Left lung (tissue), 4 donors: ENCODE measurements at regions not wholly inside any gene's neighbourhood (a gene's known extent, or its start where the extent isn't known, plus 50 kb on each side); places are given as distances from the start of the nearest gene placed in this dataset.

Experiments
- ATAC-seq: fragments of 200-7000 bp; cut with Tn5 transposase; one replicate; pipeline ENCODE4 v1.9.1; 2020; ENCODE audit warnings: moderate library complexity
- DNase-seq, 4 donors: peaks; one replicate each; pipeline ENCODE4 v3.0.0-alpha.2; 2013 to 2020
- H3K27ac ChIP-seq, 2 donors: fragments of 200-600 bp; sonication (generic) in 1 of 2; one replicate each; pipeline versions ENCODE4 v1.5.0 to v1.8.0; 2020 to 2021
- H3K27me3 ChIP-seq, 2 donors: fragments of 200-600 bp; sonication (generic) in 1 of 2; one replicate each; pipeline versions ENCODE4 v1.5.0 to v1.8.0; 2020 to 2021
- H3K36me3 ChIP-seq, 2 donors: fragments of 200-600 bp; sonication (generic) in 1 of 2; one replicate each; pipeline versions ENCODE4 v1.5.0 to v1.8.0; 2020 to 2021
- H3K4me1 ChIP-seq, 2 donors: fragments of 200-600 bp; one replicate each; pipeline ENCODE4 v1.8.0; 2021
- H3K4me3 ChIP-seq, 2 donors: fragments of 200-600 bp; sonication (generic) in 1 of 2; one replicate each; pipeline versions ENCODE4 v1.5.0 to v1.8.0; 2020 to 2021; ENCODE audit warnings: mild to moderate bottlenecking in 1 of 2
- H3K9me3 ChIP-seq, 2 donors: fragments of 200-600 bp; sonication (generic) in 1 of 2; one replicate each; pipeline versions ENCODE4 v1.5.0 to v1.8.0; 2020 to 2021
- CTCF ChIP-seq, 2 donors: fragments of 200-600 bp; sonication (generic) in 1 of 2; IDR thresholded peaks; one replicate each; pipeline versions ENCODE4 v1.5.0 to v1.8.0; 2021; ENCODE audit warnings: antibody characterized with exemption in 2 of 2
- intact Hi-C, 2 donors: fragments of 100-400 bp; cut with DNase I; formaldehyde crosslinking; loops; one replicate each; pipeline versions ENCODE4 v1.11.2 to v1.14.2; 2022
- donor health status: DM: no; HTN: yes; CAD: no.
- donor health status: DM: no; HTN: no; CAD: no.

DNA sequence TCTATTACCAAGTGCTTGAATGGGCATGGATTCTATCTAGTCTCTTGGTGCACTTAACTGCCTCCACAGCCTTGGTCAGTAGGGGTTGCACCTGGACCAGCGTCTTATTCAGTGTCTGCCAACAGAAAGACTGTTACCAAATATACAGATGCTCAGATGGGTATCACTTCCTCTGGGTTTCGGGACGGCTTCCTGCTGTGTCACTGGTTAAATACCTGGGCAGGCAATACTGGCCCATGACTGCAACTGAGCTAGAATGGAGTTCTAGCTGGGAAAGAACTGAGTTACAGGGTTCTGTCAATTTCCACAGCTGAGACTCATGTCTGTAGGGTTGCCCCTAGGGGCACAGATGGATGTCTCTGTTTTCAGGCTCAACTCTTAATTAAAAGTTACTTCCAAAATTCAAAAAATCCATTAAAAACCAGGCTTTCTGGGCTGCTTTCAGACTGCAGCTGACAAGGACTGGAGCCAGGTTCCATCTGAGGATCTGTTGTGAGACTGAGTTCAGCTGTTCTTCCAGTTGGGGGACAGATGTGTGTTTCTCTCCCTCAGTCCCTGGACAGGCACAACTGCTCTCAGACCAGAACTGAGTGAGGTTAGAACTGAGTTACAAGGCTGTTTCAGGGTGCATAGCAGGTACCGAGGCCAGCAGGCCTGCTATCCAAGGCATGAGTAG is 789.6 kb upstream of the SLC8A1 start:
- Histone ChIP-seq H3K27ac (no peak overlapping the region), H3K9me3 (peaks cover 0 to 6% of the 10 kb centered on the region in 2 donors), H3K27me3 (no peaks in the 10 kb centered on the region), H3K4me3 (no peak overlapping the region), H3K4me1 (no peaks in the 10 kb centered on the region), H3K36me3 (no peaks in the 10 kb centered on the region)
- DNase-seq (peak in 2 of 4 donors; percentile 75 to 81), ATAC-seq (no peak)
- no peak for TF ChIP-seq CTCF (IDR thresholded peaks at IDR 0.05)
- intact Hi-C loops, result no loop called here

- no peak for ATAC-seq
- no peak overlapping the region for H3K27ac ChIP-seq
- H3K4me3 ChIP-seq, result no peak overlapping the region
- TF ChIP-seq CTCF (IDR thresholded peaks at IDR 0.05), result no peak
- no peaks in the 10 kb centered on the region for H3K4me1 ChIP-seq
- intact Hi-C loops, result no loop called here
- no peaks in the 10 kb centered on the region for H3K36me3 ChIP-seq
- H3K27me3 ChIP-seq, result no peaks in the 10 kb centered on the region
- H3K9me3 ChIP-seq, result peaks cover 0 to 3% of the 10 kb centered on the region in 2 donors
- no peak for DNase-seq
These were observed 790.1 kb upstream of the SLC8A1 start for GRCh38 chr2:41242001-41242331.

GRCh38 chr2:41267929-41268659 is 779.7 kb upstream of the PKDCC start:
- DNase-seq (no peak), ATAC-seq (no peak)
- Histone ChIP-seq H3K4me3 (no peak overlapping the region), H3K27ac (no peak overlapping the region), H3K9me3 (no peaks in the 10 kb centered on the region), H3K36me3 (no peaks in the 10 kb centered on the region), H3K4me1 (no peaks in the 10 kb centered on the region), H3K27me3 (no peaks in the 10 kb centered on the region)
- TF ChIP-seq CTCF (IDR thresholded peaks at IDR 0.05), result no peak
- intact Hi-C loops, result no loop called here

DNA sequence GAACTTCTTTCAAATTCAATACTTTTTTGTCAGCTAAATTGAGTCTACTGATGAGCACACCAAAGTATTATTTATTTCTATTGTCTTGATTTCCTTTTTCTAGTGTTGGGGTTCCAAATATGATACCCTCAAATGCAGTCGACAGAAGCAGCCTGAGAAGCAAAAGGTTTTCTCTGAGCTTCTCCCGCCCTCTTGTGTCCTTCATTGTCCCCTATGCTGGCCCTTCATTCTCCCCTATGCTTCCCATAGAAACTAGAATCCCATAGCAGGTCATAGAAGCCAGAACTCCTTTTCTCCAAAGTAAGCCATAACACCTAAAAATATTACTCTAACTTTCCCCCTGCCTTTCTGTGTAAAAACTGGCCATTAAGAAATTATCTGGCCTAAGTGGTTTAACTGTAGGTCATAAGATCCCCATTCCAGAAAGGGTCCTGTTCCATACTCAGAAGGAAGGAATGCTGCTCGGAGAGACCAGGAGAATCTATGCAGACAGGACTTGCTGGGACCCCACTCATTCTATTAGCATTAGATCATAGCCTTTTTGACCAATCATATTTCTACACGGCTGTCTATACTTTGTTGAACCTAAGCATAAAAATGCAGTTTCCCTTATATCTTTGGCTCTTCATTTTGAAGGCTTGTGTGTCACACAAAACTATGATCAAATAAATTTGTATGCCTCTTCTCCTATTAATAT is 764.6 kb upstream of the PKDCC start:
- no peaks in the 10 kb centered on the region for H3K4me1 ChIP-seq
- H3K36me3 ChIP-seq, result no peaks in the 10 kb centered on the region
- intact Hi-C loops, result no loop called here
- H3K27me3 ChIP-seq, result no peaks in the 10 kb centered on the region
- TF ChIP-seq CTCF (IDR thresholded peaks at IDR 0.05), result no peak
- H3K27ac ChIP-seq, result no peak overlapping the region
- ATAC-seq (no peak), DNase-seq (no peak)
- H3K9me3 ChIP-seq, result no peaks in the 10 kb centered on the region
- no peak overlapping the region for H3K4me3 ChIP-seq

DNA sequence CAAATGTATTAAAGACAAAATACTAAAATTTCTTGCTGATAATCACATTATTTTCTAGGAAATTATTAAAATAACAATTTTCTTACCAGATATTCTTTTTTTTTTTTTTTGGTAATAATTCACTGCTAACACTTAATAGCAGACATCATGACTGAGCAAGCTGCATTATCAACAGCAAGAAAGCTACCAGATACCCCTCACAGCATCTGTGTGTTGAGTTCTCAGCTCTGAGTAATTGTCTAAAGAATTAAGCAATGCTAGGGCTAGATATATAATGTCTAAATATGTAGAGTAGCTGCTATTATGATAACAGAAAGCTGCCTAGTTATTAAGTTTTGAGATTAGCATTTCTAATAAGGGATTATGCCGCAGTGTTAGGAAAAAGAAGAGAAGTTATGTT is 754.3 kb upstream of the PKDCC start:
- ATAC-seq, result no peak
- Histone ChIP-seq H3K4me1 (no peaks in the 10 kb centered on the region), H3K27ac (no peak overlapping the region), H3K27me3 (no peaks in the 10 kb centered on the region), H3K9me3 (peaks cover 0 to 16% of the 10 kb centered on the region in 2 donors), H3K36me3 (no peaks in the 10 kb centered on the region), H3K4me3 (no peak overlapping the region)
- intact Hi-C loops, result no loop called here
- DNase-seq, result no peak
- no peak for TF ChIP-seq CTCF (IDR thresholded peaks at IDR 0.05)
